ENCODE measurements at regions not wholly inside any gene's neighbourhood (a gene's known extent, or its start where the extent isn't known, plus 50 kb on each side); places are given as distances from the start of the nearest gene placed in this dataset.

DNA sequence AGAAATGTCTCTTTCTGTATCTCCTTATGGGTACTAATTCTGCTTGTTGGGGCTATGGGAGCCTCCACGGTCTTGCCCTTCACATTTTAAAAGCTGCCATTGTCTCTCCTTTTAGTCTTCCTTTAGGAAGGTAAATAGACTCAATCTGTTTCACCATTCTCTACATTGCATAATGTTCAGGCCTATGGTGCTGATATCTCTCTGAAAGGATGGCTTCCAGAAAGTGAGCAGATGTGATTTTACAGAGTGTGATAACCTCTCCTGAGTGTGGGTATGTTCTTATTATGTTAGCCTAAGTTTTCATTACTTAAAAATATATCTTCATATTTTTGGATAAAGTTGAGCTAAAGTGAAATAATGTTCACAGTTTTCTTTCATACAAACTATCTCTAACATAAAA lies 254.0 kb upstream of the PITX2 start:
- H3K4me3 ChIP-seq (ENCODE audit: insufficient read depth, low read length, poor library complexity, severe bottlenecking), result no peak overlapping the region
- H2AFZ ChIP-seq (ENCODE audit: low read depth, low read length, severe bottlenecking), result no peak overlapping the region
- no peaks in the 10 kb centered on the region for H3K9me2 ChIP-seq (replicated peaks; ENCODE audit: insufficient read depth, low read length)
- no peaks in the 10 kb centered on the region for H3K9me3 ChIP-seq (ENCODE audit: insufficient read depth, low read length)
- H3K9ac ChIP-seq (ENCODE audit: low read length), result no peak overlapping the region
- no peak overlapping the region for H3K27ac ChIP-seq (ENCODE audit: low read depth, low read length)
- TF ChIP-seq, protein P1, sequence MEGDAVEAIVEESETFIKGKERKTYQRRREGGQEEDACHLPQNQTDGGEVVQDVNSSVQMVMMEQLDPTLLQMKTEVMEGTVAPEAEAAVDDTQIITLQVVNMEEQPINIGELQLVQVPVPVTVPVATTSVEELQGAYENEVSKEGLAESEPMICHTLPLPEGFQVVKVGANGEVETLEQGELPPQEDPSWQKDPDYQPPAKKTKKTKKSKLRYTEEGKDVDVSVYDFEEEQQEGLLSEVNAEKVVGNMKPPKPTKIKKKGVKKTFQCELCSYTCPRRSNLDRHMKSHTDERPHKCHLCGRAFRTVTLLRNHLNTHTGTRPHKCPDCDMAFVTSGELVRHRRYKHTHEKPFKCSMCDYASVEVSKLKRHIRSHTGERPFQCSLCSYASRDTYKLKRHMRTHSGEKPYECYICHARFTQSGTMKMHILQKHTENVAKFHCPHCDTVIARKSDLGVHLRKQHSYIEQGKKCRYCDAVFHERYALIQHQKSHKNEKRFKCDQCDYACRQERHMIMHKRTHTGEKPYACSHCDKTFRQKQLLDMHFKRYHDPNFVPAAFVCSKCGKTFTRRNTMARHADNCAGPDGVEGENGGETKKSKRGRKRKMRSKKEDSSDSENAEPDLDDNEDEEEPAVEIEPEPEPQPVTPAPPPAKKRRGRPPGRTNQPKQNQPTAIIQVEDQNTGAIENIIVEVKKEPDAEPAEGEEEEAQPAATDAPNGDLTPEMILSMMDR (IDR thresholded peaks at IDR 0.05; ENCODE audit: insufficient read depth, low read length, poor library complexity, severe bottlenecking), result no peak
- no peak for TF ChIP-seq EZH2phosphoT487 (conservative IDR thresholded peaks at IDR 0.05; ENCODE audit: low read length)
- no peaks in the 10 kb centered on the region for H4K20me1 ChIP-seq (ENCODE audit: low read depth, low read length)
- H3F3A ChIP-seq (ENCODE audit: insufficient read depth), result no peaks in the 10 kb centered on the region
- no peaks in the 10 kb centered on the region for H3K36me3 ChIP-seq (ENCODE audit: low read length)
- H3K27me3 ChIP-seq (ENCODE audit: low read length), result no peaks in the 10 kb centered on the region
- no peaks in the 10 kb centered on the region for H3K79me2 ChIP-seq (ENCODE audit: insufficient read depth, low read length)
- H3K4me2 ChIP-seq (ENCODE audit: low read depth, low read length, poor library complexity, severe bottlenecking), result no peak overlapping the region

DNA sequence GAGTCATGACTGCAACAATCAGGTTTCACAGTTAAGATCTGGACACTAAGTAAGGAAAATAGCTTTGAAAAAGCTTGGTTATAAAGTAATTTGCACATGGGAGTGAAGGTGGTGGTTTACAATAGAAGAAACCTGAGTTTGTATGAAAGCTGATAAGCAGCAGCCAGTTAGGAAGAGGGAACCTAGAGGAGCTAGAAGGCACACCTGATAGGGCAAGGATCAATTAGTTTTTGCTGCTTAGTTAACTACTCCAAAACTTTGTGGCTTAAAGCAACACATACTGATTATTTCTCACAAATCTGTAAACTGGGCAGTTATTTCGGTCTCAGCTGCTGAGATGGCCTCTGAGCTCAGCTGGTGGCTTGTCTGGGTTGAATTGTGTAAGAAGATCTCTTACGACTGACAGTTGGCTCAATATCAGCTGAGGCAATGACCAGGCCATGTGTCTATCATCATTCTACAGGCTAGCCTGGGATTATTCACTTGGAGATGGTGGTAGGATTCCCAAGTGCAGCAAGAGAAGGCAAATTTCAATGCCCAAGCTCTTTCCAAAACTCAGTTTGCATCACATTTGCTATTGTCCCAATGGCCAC lies 255.0 kb upstream of the PITX2 start:
- Histone ChIP-seq H3K4me2 (ENCODE audit: low read depth, low read length, poor library complexity, severe bottlenecking) (no peak overlapping the region), H3K27ac (ENCODE audit: low read depth, low read length) (no peak overlapping the region), H3K9ac (ENCODE audit: low read length) (no peak overlapping the region), H3F3A (ENCODE audit: insufficient read depth) (no peaks in the 10 kb centered on the region), H2AFZ (ENCODE audit: low read depth, low read length, severe bottlenecking) (no peak overlapping the region), H3K36me3 (ENCODE audit: low read length) (no peaks in the 10 kb centered on the region), H3K9me3 (ENCODE audit: insufficient read depth, low read length) (no peaks in the 10 kb centered on the region), H3K79me2 (ENCODE audit: insufficient read depth, low read length) (no peaks in the 10 kb centered on the region), H3K9me2 (replicated peaks; ENCODE audit: insufficient read depth, low read length) (no peaks in the 10 kb centered on the region), H4K20me1 (ENCODE audit: low read depth, low read length) (no peaks in the 10 kb centered on the region), H3K27me3 (ENCODE audit: low read length) (no peaks in the 10 kb centered on the region), H3K4me3 (ENCODE audit: insufficient read depth, low read length, poor library complexity, severe bottlenecking) (no peak overlapping the region)
- TF ChIP-seq, protein P1 (IDR thresholded peaks at IDR 0.05; ENCODE audit: insufficient read depth, low read length, poor library complexity, severe bottlenecking), result no peak
- TF ChIP-seq EZH2phosphoT487 (conservative IDR thresholded peaks at IDR 0.05; ENCODE audit: low read length), result no peak

DNA sequence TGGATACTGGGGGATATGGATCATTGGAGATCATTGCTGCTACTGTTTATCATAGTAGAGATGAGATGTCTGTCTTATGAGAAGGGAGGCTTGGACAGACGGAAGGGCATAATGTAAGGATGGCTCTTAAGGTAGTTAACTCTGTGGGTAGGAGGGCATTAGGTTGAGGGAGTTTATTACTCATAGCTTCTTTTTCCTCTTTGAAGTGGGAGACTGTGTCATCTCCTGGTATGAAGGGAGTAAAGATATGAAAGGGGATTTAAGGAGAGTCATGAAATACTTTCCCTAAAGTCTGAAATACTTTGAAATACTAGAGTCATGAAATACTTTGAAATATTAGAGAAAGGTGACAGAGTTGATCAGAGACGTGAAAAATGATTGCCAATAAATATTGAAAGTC lies 255.5 kb upstream of the PITX2 start:
- H3K79me2 ChIP-seq (ENCODE audit: insufficient read depth, low read length), result no peaks in the 10 kb centered on the region
- H3K36me3 ChIP-seq (ENCODE audit: low read length), result no peaks in the 10 kb centered on the region
- H3K4me2 ChIP-seq (ENCODE audit: low read depth, low read length, poor library complexity, severe bottlenecking), result no peak overlapping the region
- TF ChIP-seq, protein P1 (IDR thresholded peaks at IDR 0.05; ENCODE audit: insufficient read depth, low read length, poor library complexity, severe bottlenecking), result no peak
- no peak for TF ChIP-seq EZH2phosphoT487 (conservative IDR thresholded peaks at IDR 0.05; ENCODE audit: low read length)
- H4K20me1 ChIP-seq (ENCODE audit: low read depth, low read length), result no peaks in the 10 kb centered on the region
- no peak overlapping the region for H3K27ac ChIP-seq (ENCODE audit: low read depth, low read length)
- no peak overlapping the region for H3K4me3 ChIP-seq (ENCODE audit: insufficient read depth, low read length, poor library complexity, severe bottlenecking)
- H3K9ac ChIP-seq (ENCODE audit: low read length), result no peak overlapping the region
- H3K9me3 ChIP-seq (ENCODE audit: insufficient read depth, low read length), result no peaks in the 10 kb centered on the region
- no peak overlapping the region for H2AFZ ChIP-seq (ENCODE audit: low read depth, low read length, severe bottlenecking)
- H3F3A ChIP-seq (ENCODE audit: insufficient read depth), result no peaks in the 10 kb centered on the region
- H3K9me2 ChIP-seq (replicated peaks; ENCODE audit: insufficient read depth, low read length), result no peaks in the 10 kb centered on the region
- H3K27me3 ChIP-seq (ENCODE audit: low read length), result no peaks in the 10 kb centered on the region
